Progenitor cell of endocrine pancreas (in vitro differentiated cells): ENCODE measurements at regions not wholly inside any gene's neighbourhood (a gene's known extent, or its start where the extent isn't known, plus 50 kb on each side); places are given as distances from the start of the nearest gene placed in this dataset.

Experiments
- DNase-seq: peaks from one replicate; pipeline ENCODE4 v3.0.0; 2021; ENCODE audit warnings: low spot score; ENCODE audit not compliant: unreplicated experiment
- H3K27ac Mint-ChIP-seq: 2 replicates; pipeline ENCODE4 v1.8.0; 2021; ENCODE audit warnings: mild to moderate bottlenecking, moderate library complexity, mixed read lengths
- H3K27me3 Mint-ChIP-seq: 2 replicates; pipeline ENCODE4 v1.8.0; 2021; ENCODE audit warnings: mixed read lengths
- H3K36me3 Mint-ChIP-seq: 2 replicates; pipeline ENCODE4 v1.8.0; 2022; ENCODE audit warnings: mixed read lengths; ENCODE audit not compliant: insufficient read depth
- H3K4me1 Mint-ChIP-seq: 2 replicates; pipeline ENCODE4 v1.8.0; 2021; ENCODE audit warnings: low read depth, mixed read lengths
- H3K4me3 Mint-ChIP-seq: 2 replicates; pipeline ENCODE4 v1.8.0; 2021; ENCODE audit warnings: low read depth, mild to moderate bottlenecking, moderate library complexity, mixed read lengths
- H3K9me3 Mint-ChIP-seq: 2 replicates; pipeline ENCODE4 v1.8.0; 2021; ENCODE audit warnings: low read depth, mixed read lengths
- TF ChIP-seq, protein P1 (sequence below): fragments of 200-600 bp; sonication (generic); IDR thresholded peaks from one replicate; pipeline ENCODE4 v1.5.0; 2021; ENCODE audit warnings: antibody characterized with exemption, mild to moderate bottlenecking; ENCODE audit not compliant: unreplicated experiment

DNA sequence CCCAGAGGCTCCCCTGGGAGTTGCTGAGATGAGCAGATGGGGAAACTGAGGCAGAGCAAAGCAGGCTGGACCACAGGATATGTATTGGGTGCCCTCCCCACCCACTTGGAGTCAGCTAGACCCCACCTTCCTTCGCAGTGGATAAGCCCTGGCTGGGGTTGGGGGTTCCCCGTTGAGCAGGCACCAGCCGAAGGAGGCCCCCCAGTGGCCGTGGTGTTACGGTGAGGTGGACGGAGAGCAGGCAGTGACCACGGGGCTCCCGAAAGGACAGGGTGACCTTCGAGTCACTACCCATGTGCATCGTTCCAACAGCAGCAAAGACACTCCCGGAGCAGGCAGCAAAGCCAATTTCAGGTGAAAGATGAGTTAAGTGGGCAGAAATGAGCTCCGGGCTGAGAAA is 62.4 kb upstream of the ADGRE5 start:
- Mint-ChIP-seq H3K27ac (no peak overlapping the region), H3K36me3 (no peaks in the 10 kb centered on the region), H3K9me3 (peaks cover 3% of the 10 kb centered on the region), H3K4me1 (no peaks in the 10 kb centered on the region), H3K27me3 (no peaks in the 10 kb centered on the region), H3K4me3 (no peak overlapping the region)
- DNase-seq: no peak
- TF ChIP-seq, protein P1, sequence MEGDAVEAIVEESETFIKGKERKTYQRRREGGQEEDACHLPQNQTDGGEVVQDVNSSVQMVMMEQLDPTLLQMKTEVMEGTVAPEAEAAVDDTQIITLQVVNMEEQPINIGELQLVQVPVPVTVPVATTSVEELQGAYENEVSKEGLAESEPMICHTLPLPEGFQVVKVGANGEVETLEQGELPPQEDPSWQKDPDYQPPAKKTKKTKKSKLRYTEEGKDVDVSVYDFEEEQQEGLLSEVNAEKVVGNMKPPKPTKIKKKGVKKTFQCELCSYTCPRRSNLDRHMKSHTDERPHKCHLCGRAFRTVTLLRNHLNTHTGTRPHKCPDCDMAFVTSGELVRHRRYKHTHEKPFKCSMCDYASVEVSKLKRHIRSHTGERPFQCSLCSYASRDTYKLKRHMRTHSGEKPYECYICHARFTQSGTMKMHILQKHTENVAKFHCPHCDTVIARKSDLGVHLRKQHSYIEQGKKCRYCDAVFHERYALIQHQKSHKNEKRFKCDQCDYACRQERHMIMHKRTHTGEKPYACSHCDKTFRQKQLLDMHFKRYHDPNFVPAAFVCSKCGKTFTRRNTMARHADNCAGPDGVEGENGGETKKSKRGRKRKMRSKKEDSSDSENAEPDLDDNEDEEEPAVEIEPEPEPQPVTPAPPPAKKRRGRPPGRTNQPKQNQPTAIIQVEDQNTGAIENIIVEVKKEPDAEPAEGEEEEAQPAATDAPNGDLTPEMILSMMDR: peak; percentile 36

GRCh38 chr19:14317157-14317556 is 64.1 kb upstream of the ADGRE5 start:
- no peak for DNase-seq
- no peak overlapping the region for H3K4me3 Mint-ChIP-seq
- no peaks in the 10 kb centered on the region for H3K27me3 Mint-ChIP-seq
- no peaks in the 10 kb centered on the region for H3K4me1 Mint-ChIP-seq
- H3K36me3 Mint-ChIP-seq: no peaks in the 10 kb centered on the region
- peaks cover 3% of the 10 kb centered on the region for H3K9me3 Mint-ChIP-seq
- H3K27ac Mint-ChIP-seq: no peak overlapping the region
- TF ChIP-seq, protein P1: no peak

DNA sequence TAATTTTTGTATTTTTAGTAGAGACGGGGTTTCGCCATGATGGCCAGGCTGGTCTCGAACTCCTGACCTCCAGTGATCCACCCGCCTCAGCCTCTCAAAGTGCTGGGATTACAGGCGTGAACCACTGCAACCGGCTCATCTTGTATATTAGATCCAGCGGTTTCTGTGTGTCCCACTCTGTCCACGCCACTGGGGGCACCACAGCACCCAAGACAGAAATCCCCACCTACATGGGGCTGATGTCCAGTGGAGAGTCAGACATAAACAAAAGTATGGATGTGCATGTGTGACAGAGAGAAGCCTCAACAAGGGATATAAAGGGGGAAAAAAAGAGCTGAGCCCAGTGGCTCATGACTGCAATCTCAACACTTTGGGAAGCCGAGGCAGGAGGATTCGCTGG is 65.8 kb upstream of the ADGRE5 start:
- TF ChIP-seq, protein P1: peak; percentile 23
- DNase-seq: no peak
- Mint-ChIP-seq H3K4me1 (no peaks in the 10 kb centered on the region), H3K27me3 (no peaks in the 10 kb centered on the region), H3K36me3 (no peaks in the 10 kb centered on the region), H3K27ac (no peak overlapping the region), H3K4me3 (no peak overlapping the region), H3K9me3 (peaks cover 3% of the 10 kb centered on the region)

- DNase-seq: no peak
- Mint-ChIP-seq H3K27ac (no peak overlapping the region), H3K36me3 (no peaks in the 10 kb centered on the region), H3K4me1 (no peaks in the 10 kb centered on the region), H3K27me3 (no peaks in the 10 kb centered on the region), H3K4me3 (no peak overlapping the region), H3K9me3 (no peaks in the 10 kb centered on the region)
- TF ChIP-seq, protein P1: no peak
Observed at GRCh38 chr19:14310055-14310454, 71.2 kb upstream of the ADGRE5 start.

GRCh38 chr19:14305706-14306105 is 75.5 kb upstream of the ADGRE5 start:
- Mint-ChIP-seq H3K4me1 (no peaks in the 10 kb centered on the region), H3K27ac (no peak overlapping the region), H3K9me3 (no peaks in the 10 kb centered on the region), H3K36me3 (no peaks in the 10 kb centered on the region), H3K27me3 (no peaks in the 10 kb centered on the region), H3K4me3 (no peak overlapping the region)
- no peak for DNase-seq
- TF ChIP-seq, protein P1: no peak
